ENCODE measurements at regions not wholly inside any gene's neighbourhood (a gene's known extent, or its start where the extent isn't known, plus 50 kb on each side); places are given as distances from the start of the nearest gene placed in this dataset.
"Not testable (repeated sequence)": the region's sequence is repeated elsewhere in the genome, so short reads cannot be mapped to it uniquely, and the experiment has no call there.

DNA sequence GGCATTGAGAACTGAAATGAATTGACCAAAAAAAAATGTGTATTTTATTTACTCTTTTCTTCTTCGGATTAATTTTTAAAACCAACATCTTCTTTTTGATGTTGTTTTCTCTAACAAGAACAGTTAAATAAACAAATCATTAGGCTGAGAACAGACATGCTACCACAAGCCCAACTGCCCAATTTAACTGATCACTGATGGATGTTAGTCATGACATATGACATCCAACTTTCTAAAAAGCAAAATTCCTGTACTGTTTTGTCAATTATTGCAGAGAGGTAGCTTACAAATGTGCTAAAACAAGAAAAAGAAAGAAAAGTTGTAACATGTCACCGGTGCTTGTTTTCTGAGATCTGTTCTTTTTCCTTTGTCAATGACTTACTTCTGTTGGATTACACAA is 232.1 kb downstream of the C11orf87 start:
- in situ Hi-C loops (cut with MboI; ENCODE audit: low pct_unique_long_range_greater_than_20kb, low sequenced_read_pairs): no loop called here
- no peak for DNase-seq

DNA sequence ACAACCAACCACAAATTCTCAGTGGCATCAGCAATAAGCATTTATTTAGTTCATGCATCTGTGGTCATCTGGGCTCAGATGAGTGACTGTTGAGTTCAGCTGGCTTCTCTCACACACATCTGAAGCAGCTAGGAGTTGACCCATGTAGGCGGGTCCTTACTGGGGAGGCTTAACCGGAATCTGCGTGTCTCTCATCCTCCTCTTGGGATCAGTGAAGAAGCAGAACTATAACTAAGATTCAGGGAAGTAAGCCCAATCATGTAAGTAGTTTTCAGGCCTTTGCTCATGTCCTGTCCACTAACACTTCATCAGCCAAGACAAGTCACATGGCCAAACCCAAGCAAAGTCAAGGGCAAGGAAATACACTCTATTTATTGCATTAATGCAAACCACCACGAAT is 236.2 kb downstream of the C11orf87 start:
- no peak for DNase-seq
- in situ Hi-C loops (cut with MboI; ENCODE audit: low pct_unique_long_range_greater_than_20kb, low sequenced_read_pairs): no loop called here

DNA sequence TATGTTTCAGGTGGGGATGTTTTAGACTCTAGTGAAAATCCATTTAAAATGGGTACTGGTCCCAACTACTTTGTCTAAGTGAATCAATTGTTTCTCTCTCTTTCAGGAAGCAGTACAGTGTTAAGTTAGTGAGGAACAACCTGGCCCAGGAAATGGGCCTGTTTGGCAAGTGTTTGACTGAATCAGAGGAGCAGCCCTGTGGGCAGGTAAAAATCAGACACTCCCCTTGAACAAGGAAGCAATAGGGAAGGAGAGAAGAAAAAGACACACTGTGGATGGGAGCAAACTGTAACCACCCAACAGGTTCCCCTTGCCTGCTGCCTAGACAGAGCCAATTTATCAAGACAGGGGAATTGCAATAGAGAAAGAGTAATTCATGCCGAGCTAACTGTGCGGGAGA is 245.7 kb downstream of the C11orf87 start:
- in situ Hi-C loops (cut with MboI; ENCODE audit: low pct_unique_long_range_greater_than_20kb, low sequenced_read_pairs): no loop called here
- DNase-seq: no peak

DNA sequence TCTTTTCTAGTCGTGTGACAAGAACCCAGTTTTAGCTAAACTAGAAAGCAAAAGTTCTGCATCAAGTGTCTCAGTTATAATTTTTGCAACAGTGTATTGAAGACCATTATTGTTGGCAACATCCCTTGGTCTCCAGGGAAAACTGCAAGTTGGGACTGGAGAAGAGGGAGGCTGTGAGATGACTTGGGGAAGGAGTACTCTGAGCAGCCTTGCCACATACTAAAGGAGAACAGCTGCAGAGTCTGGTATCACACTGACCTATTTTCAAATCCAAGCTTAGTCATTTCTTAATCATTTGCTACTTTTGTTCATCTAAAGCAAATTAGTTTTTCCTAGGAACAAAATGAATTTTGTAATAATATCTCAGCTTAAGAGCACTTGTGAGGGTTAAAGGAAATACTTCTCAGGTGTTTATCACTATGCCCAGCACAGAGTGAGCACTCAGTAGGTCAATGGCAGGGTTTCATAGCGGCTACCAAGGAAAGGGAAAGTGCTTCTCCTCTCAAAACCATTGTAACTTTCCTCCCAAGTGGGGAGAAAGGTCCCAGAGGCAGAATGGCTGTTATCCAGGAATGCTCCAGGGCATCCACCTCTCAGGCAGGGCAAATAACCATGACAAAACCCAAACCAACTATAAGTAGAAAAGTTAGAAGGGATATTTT is 247.1 kb downstream of the C11orf87 start:
- in situ Hi-C loops (cut with MboI; ENCODE audit: low pct_unique_long_range_greater_than_20kb, low sequenced_read_pairs): no loop called here
- DNase-seq: no peak

DNA sequence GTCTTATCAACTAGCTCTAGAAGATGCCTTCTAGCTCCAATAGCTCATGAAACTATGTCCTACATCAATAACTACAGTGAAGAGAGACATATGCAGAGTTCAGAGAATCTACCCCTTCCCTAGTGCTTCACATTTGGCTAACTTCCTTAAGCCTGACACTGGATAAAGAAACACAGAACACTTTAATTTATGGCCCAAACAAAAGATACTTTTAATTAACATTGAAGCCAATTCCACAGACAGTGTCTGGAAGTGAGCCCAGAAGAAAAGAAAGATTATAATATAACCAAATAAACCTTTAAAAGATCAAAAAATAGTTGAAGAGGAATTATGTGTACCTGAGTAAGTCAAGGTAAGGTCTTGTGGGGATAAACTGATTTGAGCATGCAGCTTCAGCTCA is 255.2 kb downstream of the C11orf87 start:
- in situ Hi-C loops (cut with MboI; ENCODE audit: low pct_unique_long_range_greater_than_20kb, low sequenced_read_pairs): no loop called here
- DNase-seq: no peak

DNA sequence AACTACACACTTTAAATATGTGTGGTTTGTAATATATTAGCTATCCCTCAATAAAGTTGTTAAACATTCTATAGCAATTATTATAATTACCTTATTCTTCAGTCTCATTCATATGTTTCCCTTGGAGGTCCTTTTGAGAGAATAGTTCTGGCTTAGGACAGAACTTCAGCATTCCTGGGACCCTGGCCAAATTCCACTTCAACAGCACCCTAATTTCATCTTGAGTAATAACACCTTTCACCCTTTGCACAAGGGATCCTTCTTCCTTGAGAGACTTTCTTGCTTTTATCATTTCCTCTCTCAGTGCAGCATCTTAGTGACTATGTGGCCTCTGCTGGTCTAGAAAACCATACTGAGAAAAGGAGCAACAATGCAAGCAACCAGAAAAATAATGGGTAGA is 255.9 kb downstream of the C11orf87 start:
- in situ Hi-C loops (cut with MboI; ENCODE audit: low pct_unique_long_range_greater_than_20kb, low sequenced_read_pairs): no loop called here
- DNase-seq: no peak

DNA sequence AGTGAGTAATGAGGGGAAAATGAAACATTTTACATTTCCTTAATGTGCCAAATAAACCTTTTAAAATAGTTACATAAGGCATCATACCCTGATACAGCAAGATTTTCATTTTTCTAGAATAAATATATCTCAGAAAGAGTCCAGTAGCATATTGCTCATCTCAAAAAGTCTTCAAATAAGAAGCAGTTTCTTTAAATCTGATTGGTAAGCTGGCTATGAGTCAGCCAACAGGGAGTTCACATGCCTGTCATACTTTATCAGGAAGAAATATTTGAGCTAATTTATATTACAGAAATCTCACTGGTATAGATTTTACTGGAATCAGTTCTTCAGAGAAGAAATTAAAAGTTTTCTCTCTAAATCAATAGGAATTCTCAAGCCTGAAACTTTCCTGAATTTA is 258.1 kb downstream of the C11orf87 start:
- in situ Hi-C loops (cut with MboI; ENCODE audit: low pct_unique_long_range_greater_than_20kb, low sequenced_read_pairs): no loop called here
- DNase-seq: no peak

DNA sequence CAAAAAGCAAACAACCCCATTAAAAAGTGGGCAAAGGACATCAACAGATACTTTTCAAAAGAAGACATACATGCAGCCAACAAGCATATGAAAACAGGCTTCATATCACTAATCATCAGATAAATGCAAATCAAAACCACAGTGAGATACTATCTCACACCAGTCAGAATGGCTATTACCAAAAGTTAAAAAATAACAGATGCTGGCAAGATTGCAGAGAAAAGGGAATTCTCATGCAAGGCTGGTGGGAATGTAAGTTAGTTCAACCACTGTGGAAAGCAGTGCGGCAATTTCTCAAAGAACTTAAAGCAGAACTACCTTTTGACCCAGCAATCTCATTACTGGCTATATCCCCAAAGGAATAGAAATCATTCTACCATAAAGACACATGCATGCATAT is 260.8 kb downstream of the C11orf87 start:
- in situ Hi-C loops (cut with MboI; ENCODE audit: low pct_unique_long_range_greater_than_20kb, low sequenced_read_pairs); DNase-seq: not testable (repeated sequence)

DNA sequence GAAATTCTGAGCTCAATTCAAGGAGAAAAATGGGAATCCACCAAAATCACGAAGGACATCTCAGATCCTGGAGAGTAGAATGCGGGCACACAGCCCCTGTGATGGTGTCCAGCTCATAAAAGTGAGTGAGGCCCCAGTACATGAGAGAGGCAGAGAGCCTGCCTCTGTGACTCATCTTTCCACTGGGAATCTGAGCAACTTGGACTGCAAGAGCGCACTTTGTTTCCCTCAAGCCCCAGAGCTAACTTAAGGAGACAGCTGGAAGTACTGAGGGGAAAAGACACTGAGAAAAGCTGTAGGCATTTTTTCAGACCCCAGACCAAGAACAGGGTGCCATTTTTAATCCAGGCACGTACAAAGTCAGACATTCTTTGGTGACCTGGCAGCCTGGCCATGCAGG is 273.7 kb downstream of the C11orf87 start:
- no peak for DNase-seq
- in situ Hi-C loops (cut with MboI; ENCODE audit: low pct_unique_long_range_greater_than_20kb, low sequenced_read_pairs): no loop called here

DNA sequence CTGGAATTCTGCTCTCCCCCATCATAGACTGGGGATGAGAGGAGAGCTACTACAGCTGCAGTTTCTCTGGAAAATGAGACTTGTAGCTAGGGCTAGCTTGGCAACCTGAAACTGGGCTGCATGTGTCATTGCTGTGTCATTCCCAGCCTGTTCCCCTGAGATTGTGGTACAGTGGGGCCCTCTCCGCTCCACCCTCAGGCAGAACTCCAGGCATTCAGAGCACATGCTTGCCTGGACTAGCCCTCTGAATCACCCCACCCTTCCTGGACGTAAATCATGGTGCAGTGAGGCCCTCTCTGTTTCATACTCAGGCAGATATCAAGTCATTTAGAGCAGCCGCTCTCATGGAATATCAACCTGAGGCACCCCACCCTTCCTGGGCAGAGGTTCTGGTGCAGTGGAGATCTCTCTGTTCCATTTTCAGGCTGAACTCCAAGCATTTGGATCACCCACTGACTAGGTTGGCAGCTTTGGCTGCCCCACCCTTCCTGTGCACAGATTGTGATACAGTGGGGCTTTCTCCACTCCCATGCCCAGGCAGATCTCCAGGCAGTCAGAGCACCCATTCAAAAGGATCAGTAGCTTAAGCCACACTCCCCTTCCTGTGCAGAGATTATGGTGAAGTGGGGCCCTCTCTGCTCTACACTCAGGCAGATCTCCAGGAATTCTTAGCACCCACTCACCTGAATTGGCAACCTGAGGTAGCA is 274.4 kb downstream of the C11orf87 start:
- DNase-seq: no peak
- in situ Hi-C loops (cut with MboI; ENCODE audit: low pct_unique_long_range_greater_than_20kb, low sequenced_read_pairs): no loop called here

DNA sequence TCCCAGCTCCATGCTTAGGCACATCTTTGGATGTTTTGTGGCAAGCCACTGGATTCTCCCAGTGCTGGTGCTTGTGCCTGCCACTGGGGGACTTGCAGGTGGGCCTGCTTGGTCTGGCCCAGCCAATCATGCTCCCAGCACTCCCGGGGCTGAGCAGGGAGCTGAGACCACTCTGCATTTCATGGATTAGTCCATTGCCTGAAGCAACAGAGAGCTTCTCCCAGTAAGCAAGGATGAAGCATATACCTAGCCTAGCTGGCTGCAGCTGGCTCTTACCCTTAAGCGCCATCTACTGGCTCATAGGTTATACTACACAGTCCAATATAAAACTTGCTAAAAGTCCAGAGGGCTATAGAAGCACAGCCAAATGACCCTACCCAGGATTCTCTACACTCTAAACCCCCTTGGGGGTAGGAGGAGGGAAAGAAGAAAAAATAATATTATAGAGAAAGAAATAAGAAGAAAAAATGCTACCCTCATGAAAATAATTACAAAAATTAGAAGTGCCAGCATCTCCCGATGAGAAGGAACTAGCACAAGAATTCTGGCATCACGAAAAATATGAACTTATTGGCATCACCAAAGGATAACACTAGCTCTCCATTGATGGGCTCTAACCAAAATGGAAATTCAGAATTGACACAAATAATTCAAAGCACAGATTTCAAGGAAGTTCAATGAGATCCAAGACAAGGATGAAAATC is 275.3 kb downstream of the C11orf87 start:
- peak; percentile 40 for DNase-seq

DNA sequence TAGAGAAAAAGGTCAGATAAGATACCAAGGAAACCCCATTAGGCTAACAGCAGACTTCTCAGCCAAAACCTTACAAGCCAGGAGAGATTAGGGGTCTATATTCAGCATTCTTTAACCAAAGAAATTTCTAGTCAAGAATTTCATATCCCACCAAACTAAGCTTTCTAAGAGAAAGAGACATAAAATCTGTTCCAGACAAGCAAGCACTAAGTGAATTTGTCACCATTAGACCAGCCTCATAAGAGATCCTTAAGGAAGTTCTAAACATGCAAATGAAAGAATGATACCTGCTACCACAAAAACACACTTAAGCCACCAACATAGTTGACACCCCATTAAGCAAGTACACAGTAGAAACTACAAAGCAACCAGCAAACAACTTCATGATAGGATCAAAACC is 276.2 kb downstream of the C11orf87 start:
- no peak for DNase-seq
- in situ Hi-C loops (cut with MboI; ENCODE audit: low pct_unique_long_range_greater_than_20kb, low sequenced_read_pairs): no loop called here

More for the DNA sequence above, 275.3 kb downstream of the C11orf87 start:
- in situ Hi-C loops (cut with MboI; ENCODE audit: low pct_unique_long_range_greater_than_20kb, low sequenced_read_pairs): no loop called here

DNA sequence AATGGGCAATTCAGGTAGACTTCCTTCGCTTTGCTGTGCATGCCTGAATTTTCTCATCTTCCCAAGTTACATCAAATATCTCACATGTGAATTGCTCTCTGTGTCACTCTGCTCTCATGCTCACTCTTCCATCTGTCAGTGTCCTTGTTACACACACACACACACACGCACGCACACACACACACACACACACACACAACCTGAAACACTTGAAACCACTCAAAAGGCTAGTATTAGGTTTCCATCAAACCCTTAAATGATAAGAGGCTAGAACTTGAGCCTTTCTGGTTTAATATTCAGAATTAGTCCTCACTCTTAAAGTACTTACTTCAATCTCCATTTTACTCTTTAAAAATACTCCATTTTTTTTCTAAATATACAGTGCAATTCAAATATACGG is 282.4 kb downstream of the C11orf87 start:
- in situ Hi-C loops (cut with MboI; ENCODE audit: low pct_unique_long_range_greater_than_20kb, low sequenced_read_pairs): no loop called here
- no peak for DNase-seq

DNA sequence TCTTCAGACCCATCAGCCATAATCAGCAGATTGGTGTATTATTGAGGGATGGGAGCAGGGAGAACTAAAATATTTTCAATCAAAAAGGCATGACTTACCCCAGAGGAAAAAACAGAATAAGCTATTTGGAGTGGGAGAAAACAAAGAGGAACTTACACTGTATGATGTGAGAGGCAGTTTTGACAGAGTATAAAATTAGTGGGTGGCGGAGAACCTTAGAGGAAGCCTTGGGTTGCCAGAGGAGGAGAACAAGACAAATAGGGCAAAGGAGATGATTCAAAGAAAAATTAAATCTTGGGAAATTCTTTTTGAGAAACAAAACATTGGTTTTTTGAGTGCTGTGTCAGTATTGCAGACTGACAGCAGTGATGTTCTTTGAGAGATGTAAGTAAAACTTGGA is 285.0 kb downstream of the C11orf87 start:
- no peak for DNase-seq
- in situ Hi-C loops (cut with MboI; ENCODE audit: low pct_unique_long_range_greater_than_20kb, low sequenced_read_pairs): no loop called here

DNA sequence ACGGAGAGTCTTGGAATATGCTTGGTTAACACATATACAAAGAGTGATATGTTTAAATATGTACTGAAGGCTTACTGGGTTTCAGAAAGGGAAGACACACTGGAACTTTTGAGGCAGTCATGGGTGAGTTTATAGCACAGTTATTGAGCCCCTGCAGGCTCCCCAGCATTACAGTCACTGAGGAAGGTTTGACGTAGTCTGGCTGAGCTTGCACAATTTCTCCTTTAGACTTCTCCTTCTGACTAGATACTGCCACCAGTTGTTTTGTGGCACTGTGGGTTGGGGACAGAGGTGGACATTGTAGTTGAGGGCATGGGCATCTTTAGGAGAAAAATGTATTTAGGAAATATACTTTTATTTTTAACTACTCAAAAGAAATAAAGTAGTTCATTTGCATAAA is 285.4 kb downstream of the C11orf87 start:
- DNase-seq: no peak
- in situ Hi-C loops (cut with MboI; ENCODE audit: low pct_unique_long_range_greater_than_20kb, low sequenced_read_pairs): no loop called here

DNA sequence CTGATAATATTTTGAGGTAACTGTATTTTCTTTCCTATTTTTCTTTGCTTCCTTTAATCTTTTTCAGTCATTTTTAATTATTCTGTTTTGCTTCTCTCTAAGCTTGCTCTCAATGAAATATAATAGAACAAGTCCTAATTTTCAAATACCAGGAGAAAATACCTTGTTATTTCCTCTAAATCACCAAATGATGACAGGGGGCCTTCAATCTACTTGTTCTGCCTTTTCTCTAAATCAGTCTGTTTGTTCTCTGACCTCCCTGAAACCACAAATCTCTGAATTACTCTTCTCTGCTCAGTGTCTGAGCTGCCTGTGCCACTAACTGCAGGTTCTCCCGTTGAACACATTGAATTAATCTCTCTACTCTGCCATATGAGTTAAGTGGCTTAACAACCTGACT is 286.2 kb downstream of the C11orf87 start:
- no peak for DNase-seq
- in situ Hi-C loops (cut with MboI; ENCODE audit: low pct_unique_long_range_greater_than_20kb, low sequenced_read_pairs): no loop called here

DNA sequence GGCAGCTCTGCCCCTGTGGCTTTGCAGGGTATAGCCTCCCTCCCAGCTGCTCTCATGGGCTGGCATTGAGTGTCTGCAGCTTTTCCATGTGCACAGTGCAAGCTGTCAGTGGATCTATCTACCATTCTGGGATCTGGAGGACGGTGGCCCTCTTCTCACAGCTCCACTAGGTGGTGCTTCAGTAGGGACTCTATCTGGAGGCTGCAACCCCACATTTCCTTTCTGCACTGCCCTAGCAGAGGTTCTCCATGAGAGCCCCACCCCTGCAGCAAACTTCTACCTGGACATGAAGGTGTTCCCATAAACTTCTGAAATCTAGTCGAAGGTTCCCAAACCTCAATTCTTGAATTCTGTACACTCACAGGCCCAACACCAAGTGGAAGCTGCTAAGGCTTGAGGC is 292.5 kb downstream of the C11orf87 start:
- in situ Hi-C loops (cut with MboI; ENCODE audit: low pct_unique_long_range_greater_than_20kb, low sequenced_read_pairs); DNase-seq: not testable (repeated sequence)

DNA sequence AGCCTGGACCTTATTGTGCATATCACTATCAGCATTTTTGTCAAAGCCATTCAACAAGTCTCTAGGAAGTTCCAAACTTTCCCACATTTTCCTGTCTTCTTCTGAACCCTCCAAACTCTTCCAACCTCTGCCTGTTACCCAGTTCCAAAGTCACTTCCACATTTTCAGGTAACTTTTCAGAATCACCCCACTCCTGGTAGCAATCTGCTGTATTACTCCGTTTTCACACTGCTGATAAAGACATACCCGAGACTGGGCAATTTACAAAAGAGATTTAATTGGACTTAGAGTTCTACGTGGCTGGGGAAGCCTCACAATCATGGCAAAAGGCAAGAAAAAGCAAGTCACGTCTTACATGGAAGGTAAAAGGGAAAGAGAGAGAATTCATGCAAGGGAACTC is 293.4 kb downstream of the C11orf87 start:
- in situ Hi-C loops (cut with MboI; ENCODE audit: low pct_unique_long_range_greater_than_20kb, low sequenced_read_pairs); DNase-seq: not testable (repeated sequence)

DNA sequence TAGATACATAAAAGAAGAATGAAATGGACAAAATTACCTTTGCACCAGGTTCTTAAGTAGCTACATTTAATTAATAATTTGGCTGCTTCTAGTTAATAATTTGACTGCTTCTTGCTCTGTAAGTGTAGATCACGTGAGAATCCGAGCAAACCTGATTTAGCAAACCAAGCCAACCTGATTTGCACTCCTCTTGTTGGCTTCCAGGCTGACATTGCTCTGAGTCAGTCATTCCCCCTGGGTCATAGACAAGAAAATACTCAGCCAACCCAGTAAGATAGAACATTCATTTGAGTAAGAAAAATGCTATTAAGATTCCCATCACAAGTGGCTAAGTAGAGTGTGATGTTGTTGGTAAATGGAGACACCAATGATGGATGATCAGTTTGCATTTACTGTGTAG is 304.1 kb downstream of the C11orf87 start:
- no peak for DNase-seq
- in situ Hi-C loops (cut with MboI; ENCODE audit: low pct_unique_long_range_greater_than_20kb, low sequenced_read_pairs): no loop called here

DNA sequence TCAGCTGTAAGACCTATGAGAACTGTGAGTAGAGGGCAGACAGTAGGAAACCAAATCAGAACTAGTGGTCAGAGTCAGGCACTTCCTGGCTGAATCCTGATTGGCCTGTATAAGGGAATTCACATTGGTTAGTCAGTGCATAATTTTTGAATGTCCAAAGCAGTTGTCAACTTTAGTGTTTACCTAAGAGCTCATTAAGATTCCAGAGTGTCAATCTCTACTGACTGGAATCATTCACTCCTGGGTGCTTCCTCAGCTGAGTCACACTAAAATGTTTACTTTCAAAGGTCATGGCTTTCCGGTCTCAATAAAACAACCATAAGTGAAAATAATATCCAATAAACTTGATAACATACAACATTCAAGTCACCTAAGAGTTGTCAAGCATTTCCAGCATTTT is 306.1 kb downstream of the C11orf87 start:
- DNase-seq: no peak

More for the DNA sequence above, 306.1 kb downstream of the C11orf87 start:
- in situ Hi-C loops (cut with MboI; ENCODE audit: low pct_unique_long_range_greater_than_20kb, low sequenced_read_pairs): no loop called here
